ENCODE measurements at regions not wholly inside any gene's neighbourhood (a gene's known extent, or its start where the extent isn't known, plus 50 kb on each side); places are given as distances from the start of the nearest gene placed in this dataset.

- no peak overlapping the region for H3K9ac ChIP-seq (ENCODE audit: low read length)
- ATAC-seq (no peak), DNase-seq (ENCODE audit: low read depth, low spot score) (no peak)
- no peaks in the 10 kb centered on the region for H3K36me3 ChIP-seq (ENCODE audit: control insufficient read depth in 1 of 2, insufficient read depth in 2 of 2, low read length in 2 of 2)
- ChIA-PET POLR2A (interaction anchor here (1.2 kb wide), 1 partner anchor 15 kb away, joined by 3 read pairs; no protein-coding TSS in a partner anchor), CTCF (no interaction called here), RAD21 (ENCODE audit: low non-redundant PET in 1 of 2, low total read pairs in 2 of 2, uncharacterized antibody in 2 of 2, unreplicated experiment in 2 of 2) (no interaction called here)
- no peaks in the 10 kb centered on the region for H4K20me1 ChIP-seq (ENCODE audit: insufficient read depth)
- H3K9me2 ChIP-seq (ENCODE audit: insufficient read depth): no peaks in the 10 kb centered on the region
- no peak overlapping the region for H3K4me2 ChIP-seq (ENCODE audit: low read length)
- TF ChIP-seq FOSL1 (IDR thresholded peaks at IDR 0.05; ENCODE audit: low read depth) (no peak), TCF7L2 (IDR thresholded peaks at IDR 0.05; ENCODE audit: borderline replicate concordance, extremely low read depth, insufficient read depth, insufficient read length) (no peak), SP1 (IDR thresholded peaks at IDR 0.05; ENCODE audit: low read depth) (no peak), ELF1 (IDR thresholded peaks at IDR 0.05; ENCODE audit: borderline replicate concordance, low read depth) (no peak), POLR2AphosphoS5 (IDR thresholded peaks at IDR 0.05; ENCODE audit: low read depth, low read length) (no peak), REST (IDR thresholded peaks at IDR 0.05; ENCODE audit: low read depth) (no peak), EZH2phosphoT487 (IDR thresholded peaks at IDR 0.05; ENCODE audit: borderline replicate concordance) (no peak), ZFX (IDR thresholded peaks at IDR 0.05) (no peak), CBX3 (IDR thresholded peaks at IDR 0.05; ENCODE audit: low read depth) (no peak), YY1 (IDR thresholded peaks at IDR 0.05; ENCODE audit: extremely low read depth, insufficient replicate concordance, low read depth, low read length) (no peak), JUND (IDR thresholded peaks at IDR 0.05) (no peak), ATF3 (IDR thresholded peaks at IDR 0.05) (no peak), EZH2 (IDR thresholded peaks at IDR 0.05) (no peak), EGR1 (IDR thresholded peaks at IDR 0.05; ENCODE audit: low read depth) (no peak)
- no peak overlapping the region for H3K4me3 ChIP-seq (replicated peaks in 1 of 2; ENCODE audit: low read depth in 1 of 2, low read length in 2 of 2)
- BruUV-seq (replicated peaks): no TSS peak
- peaks cover 44 to 79% of the 10 kb centered on the region in 2 experiments for H3K4me1 ChIP-seq (ENCODE audit: control insufficient read depth in 1 of 2, insufficient read depth in 2 of 2, low read length in 2 of 2)
- intact Hi-C loops (cut with micrococcal nuclease): no loop called here
- no peaks in the 10 kb centered on the region for H3K27me3 ChIP-seq (ENCODE audit: insufficient read depth, low read length)
- H3K9me3 ChIP-seq (ENCODE audit: control insufficient read depth in 1 of 2, insufficient read depth in 1 of 2, low read depth in 1 of 2, low read length in 2 of 2): no peaks in the 10 kb centered on the region
- H2AFZ ChIP-seq (ENCODE audit: low read depth, low read length, poor library complexity, severe bottlenecking): no peak overlapping the region
- H3K27ac ChIP-seq (ENCODE audit: low read depth, low read length): no peak overlapping the region
- H3K79me2 ChIP-seq (ENCODE audit: insufficient read depth, low read length): no peaks in the 10 kb centered on the region
Measured at GRCh38 chr6:44046516-44047178, 80.6 kb downstream of the MRPL14 start.

Data from HCT116 (cell line).